HepG2 (cell line): ENCODE measurements at regions not wholly inside any gene's neighbourhood (a gene's known extent, or its start where the extent isn't known, plus 50 kb on each side); places are given as distances from the start of the nearest gene placed in this dataset.

Experiments
- ATAC-seq: fragments of 200-7000 bp; cut with Tn5 transposase; 3 replicates; pipeline ENCODE4 v1.9.1; 2020; ENCODE audit warnings: mild to moderate bottlenecking, moderate library complexity
- BruUV-seq: library from RNA; stranded (reverse); fragments of 400-500 nt; replicated peaks from 2 replicates; lab custom pipeline; 2021; lab: Mats Ljungman, UMichigan
- CTCF ChIA-PET: fragments of 300-600 bp; formaldehyde crosslinking; extraction: SDS; loops from one replicate; lab custom pipeline; 2021; ENCODE audit warnings: low total read pairs, inconsistent platforms, low intra/inter-chr PET ratio; lab: Yijun Ruan, JAX
- POLR2A ChIA-PET: fragments of 350-600 bp; sonication (Branson Sonifier 250); formaldehyde crosslinking; loops from one replicate; lab custom pipeline; 2020; ENCODE audit warnings: antibody characterized with exemption, inconsistent platforms; lab: Yijun Ruan, JAX
- DNase-seq: peaks from one replicate; pipeline ENCODE4 v3.0.0-alpha.2; 2015; ENCODE audit warnings: low spot score
- FAIRE-seq: peaks from 3 replicates; lab custom pipeline; 2011; peaks lifted over from hg19 to GRCh38; lab: Jason Lieb, UNC
- H2AFZ ChIP-seq: one replicate; pipeline ENCODE4 v1.6.1; 2011; ENCODE audit warnings: low read length, inconsistent platforms
- H3K27ac ChIP-seq: fragments of 300-600 bp; 3 replicates; pipeline ENCODE4 v1.8.0; 2011; ENCODE audit warnings: mixed run types, mild to moderate bottlenecking, mixed read lengths, low read length, inconsistent platforms; ENCODE audit not compliant: insufficient read depth; ENCODE audit errors: extremely low read length
- H3K27me3 ChIP-seq, 2 experiments: fragments of 200-600 bp in 1 of 2; 2 replicates in 1 of 2; 3 replicates in 1 of 2; pipeline versions ENCODE4 v1.6.0 to v1.8.0; 2011; ENCODE audit warnings: low read length in 2 of 2, mild to moderate bottlenecking in 2 of 2, moderate library complexity in 2 of 2, inconsistent platforms in 1 of 2; ENCODE audit not compliant: insufficient read depth in 2 of 2, control insufficient read depth in 1 of 2
- H3K36me3 ChIP-seq, 2 experiments: fragments of 200-600 bp in 1 of 2; replicated peaks in 1 of 2; 2 replicates in 1 of 2; 3 replicates in 1 of 2; pipeline versions ENCODE4 v1.5.1 to v1.8.0; 2011; ENCODE audit warnings: low read length in 2 of 2, inconsistent platforms in 1 of 2; ENCODE audit not compliant: insufficient read depth in 2 of 2, control insufficient read depth in 1 of 2
- H3K4me1 ChIP-seq: 2 replicates; pipeline ENCODE4 v1.5.1; 2012; ENCODE audit warnings: low read length, inconsistent platforms; ENCODE audit not compliant: insufficient read depth
- H3K4me2 ChIP-seq: 2 replicates; pipeline ENCODE4 v1.6.0; 2011; ENCODE audit warnings: low read depth, low read length, inconsistent platforms
- H3K4me3 ChIP-seq, 3 experiments: fragments of 200-600 bp in 1 of 3; sonication (generic), shearing (Covaris generic) in 1 of 3; replicated peaks in 1 of 3; 2 replicates each; pipeline ENCODE4 v1.5.1; 2011 to 2016; ENCODE audit warnings: low read length in 3 of 3, inconsistent platforms in 2 of 3, low read depth in 2 of 3, mild to moderate bottlenecking in 2 of 3, control low read depth in 1 of 3, mixed read lengths in 1 of 3; ENCODE audit not compliant: insufficient read depth in 1 of 3
- H3K79me2 ChIP-seq: one replicate; pipeline ENCODE4 v1.6.1; 2011; ENCODE audit warnings: low read length, inconsistent platforms; ENCODE audit not compliant: insufficient read depth
- H3K9ac ChIP-seq: 2 replicates; pipeline ENCODE4 v1.6.0; 2011; ENCODE audit warnings: mild to moderate bottlenecking, low read depth, low read length, inconsistent platforms; ENCODE audit not compliant: insufficient read depth
- H3K9me3 ChIP-seq: 2 replicates; pipeline ENCODE4 v1.5.1; 2012; ENCODE audit warnings: mild to moderate bottlenecking, low read length
- H4K20me1 ChIP-seq: 2 replicates; pipeline ENCODE4 v1.6.0; 2011; ENCODE audit warnings: inconsistent platforms, mild to moderate bottlenecking, low read length, moderate library complexity; ENCODE audit not compliant: insufficient read depth
- WGBS: methylation state at CpG from one replicate; pipeline ENCODE4 v1.1.6; 2017; ENCODE audit warnings: low lambda C conversion rate; 5-methylcytosine and 5-hydroxymethylcytosine counted together
- in situ Hi-C: cut with HindIII; loops from 2 replicates; pipeline ENCODE4 v1.10.0; 2017; ENCODE audit warnings: low pct_unique_long_range_greater_than_20kb; ENCODE audit not compliant: extremely low pct_ligation_motif_present
- intact Hi-C: fragments of 100-400 bp; cut with micrococcal nuclease; formaldehyde crosslinking; loops from one replicate; pipeline ENCODE4 v1.10.0; 2022; ENCODE audit not compliant: unreplicated experiment
- TF ChIP-seq, protein P1 (sequence below): sonication (generic); formaldehyde crosslinking; IDR thresholded peaks from 2 replicates; pipeline ENCODE4; 2020; ENCODE audit warnings: missing genetic modification reagents, mild to moderate bottlenecking, borderline replicate concordance
- TF ChIP-seq, protein P2 (sequence below): sonication (generic); formaldehyde crosslinking; IDR thresholded peaks from 2 replicates; pipeline ENCODE4 v1.8.1; 2022; ENCODE audit warnings: low read depth, mild to moderate bottlenecking, missing genetic modification reagents
- TF ChIP-seq, protein P3 (sequence below): sonication (generic); formaldehyde crosslinking; IDR thresholded peaks from 2 replicates; pipeline ENCODE4 v1.5.0; 2020; ENCODE audit warnings: mild to moderate bottlenecking, missing genetic modification reagents
- TF ChIP-seq, protein P4 (sequence below): sonication (generic); formaldehyde crosslinking; IDR thresholded peaks from 2 replicates; pipeline ENCODE4 v1.5.0; 2020; ENCODE audit warnings: missing genetic modification reagents
- TF ChIP-seq, protein P5 (sequence below): sonication (generic); formaldehyde crosslinking; conservative IDR thresholded peaks from 2 replicates; pipeline ENCODE4 v1.8.0; 2022; ENCODE audit warnings: missing genetic modification reagents
- TF ChIP-seq, protein P6 (sequence below): sonication (generic); formaldehyde crosslinking; IDR thresholded peaks from 2 replicates; pipeline ENCODE4 v1.5.0; 2020; ENCODE audit warnings: missing genetic modification reagents
- TF ChIP-seq, protein P7 (sequence below): fragments of 450-650 bp; IDR thresholded peaks from 2 replicates; pipeline ENCODE4 v1.6.1; 2017

DNA sequence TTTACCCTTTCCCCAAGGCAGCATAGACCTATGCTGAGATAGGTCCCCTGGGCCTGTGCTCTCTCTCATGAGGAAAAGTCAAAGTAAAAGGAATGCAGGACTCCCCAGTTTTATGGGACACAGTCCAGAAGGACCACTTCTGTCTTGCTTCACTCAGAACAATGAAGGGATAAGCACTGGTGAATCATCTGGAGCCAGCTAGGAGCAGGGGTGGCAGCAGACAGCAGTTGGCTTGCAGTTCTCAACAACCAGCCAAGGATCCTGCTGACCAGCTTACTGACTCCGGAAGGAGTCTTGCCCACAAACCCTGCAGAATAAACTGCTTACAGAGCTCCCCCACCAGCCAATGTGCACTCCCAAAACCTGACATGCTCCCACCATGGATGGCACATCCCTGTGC, 152.1 kb upstream of the GHITM start:
- in situ Hi-C loops (no loop called here), intact Hi-C loops (no loop called here)
- Histone ChIP-seq H3K36me3 (no peaks in the 10 kb centered on the region), H3K9me3 (no peaks in the 10 kb centered on the region), H3K79me2 (no peaks in the 10 kb centered on the region), H3K4me3 (no peak overlapping the region), H3K4me1 (peaks cover 12% of the 10 kb centered on the region), H3K27ac (no peak overlapping the region), H2AFZ (no peak overlapping the region), H4K20me1 (no peaks in the 10 kb centered on the region), H3K4me2 (no peak overlapping the region), H3K27me3 (no peaks in the 10 kb centered on the region), H3K9ac (no peak overlapping the region)
- TF ChIP-seq, protein P1, sequence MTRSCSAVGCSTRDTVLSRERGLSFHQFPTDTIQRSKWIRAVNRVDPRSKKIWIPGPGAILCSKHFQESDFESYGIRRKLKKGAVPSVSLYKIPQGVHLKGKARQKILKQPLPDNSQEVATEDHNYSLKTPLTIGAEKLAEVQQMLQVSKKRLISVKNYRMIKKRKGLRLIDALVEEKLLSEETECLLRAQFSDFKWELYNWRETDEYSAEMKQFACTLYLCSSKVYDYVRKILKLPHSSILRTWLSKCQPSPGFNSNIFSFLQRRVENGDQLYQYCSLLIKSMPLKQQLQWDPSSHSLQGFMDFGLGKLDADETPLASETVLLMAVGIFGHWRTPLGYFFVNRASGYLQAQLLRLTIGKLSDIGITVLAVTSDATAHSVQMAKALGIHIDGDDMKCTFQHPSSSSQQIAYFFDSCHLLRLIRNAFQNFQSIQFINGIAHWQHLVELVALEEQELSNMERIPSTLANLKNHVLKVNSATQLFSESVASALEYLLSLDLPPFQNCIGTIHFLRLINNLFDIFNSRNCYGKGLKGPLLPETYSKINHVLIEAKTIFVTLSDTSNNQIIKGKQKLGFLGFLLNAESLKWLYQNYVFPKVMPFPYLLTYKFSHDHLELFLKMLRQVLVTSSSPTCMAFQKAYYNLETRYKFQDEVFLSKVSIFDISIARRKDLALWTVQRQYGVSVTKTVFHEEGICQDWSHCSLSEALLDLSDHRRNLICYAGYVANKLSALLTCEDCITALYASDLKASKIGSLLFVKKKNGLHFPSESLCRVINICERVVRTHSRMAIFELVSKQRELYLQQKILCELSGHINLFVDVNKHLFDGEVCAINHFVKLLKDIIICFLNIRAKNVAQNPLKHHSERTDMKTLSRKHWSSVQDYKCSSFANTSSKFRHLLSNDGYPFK (CRISPR knock-in tag) = no peak
- TF ChIP-seq, protein P2, sequence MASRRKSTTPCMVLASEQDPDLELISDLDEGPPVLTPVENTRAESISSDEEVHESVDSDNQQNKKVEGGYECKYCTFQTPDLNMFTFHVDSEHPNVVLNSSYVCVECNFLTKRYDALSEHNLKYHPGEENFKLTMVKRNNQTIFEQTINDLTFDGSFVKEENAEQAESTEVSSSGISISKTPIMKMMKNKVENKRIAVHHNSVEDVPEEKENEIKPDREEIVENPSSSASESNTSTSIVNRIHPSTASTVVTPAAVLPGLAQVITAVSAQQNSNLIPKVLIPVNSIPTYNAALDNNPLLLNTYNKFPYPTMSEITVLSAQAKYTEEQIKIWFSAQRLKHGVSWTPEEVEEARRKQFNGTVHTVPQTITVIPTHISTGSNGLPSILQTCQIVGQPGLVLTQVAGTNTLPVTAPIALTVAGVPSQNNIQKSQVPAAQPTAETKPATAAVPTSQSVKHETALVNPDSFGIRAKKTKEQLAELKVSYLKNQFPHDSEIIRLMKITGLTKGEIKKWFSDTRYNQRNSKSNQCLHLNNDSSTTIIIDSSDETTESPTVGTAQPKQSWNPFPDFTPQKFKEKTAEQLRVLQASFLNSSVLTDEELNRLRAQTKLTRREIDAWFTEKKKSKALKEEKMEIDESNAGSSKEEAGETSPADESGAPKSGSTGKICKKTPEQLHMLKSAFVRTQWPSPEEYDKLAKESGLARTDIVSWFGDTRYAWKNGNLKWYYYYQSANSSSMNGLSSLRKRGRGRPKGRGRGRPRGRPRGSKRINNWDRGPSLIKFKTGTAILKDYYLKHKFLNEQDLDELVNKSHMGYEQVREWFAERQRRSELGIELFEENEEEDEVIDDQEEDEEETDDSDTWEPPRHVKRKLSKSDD (CRISPR knock-in tag) = no peak
- TF ChIP-seq, protein P3, sequence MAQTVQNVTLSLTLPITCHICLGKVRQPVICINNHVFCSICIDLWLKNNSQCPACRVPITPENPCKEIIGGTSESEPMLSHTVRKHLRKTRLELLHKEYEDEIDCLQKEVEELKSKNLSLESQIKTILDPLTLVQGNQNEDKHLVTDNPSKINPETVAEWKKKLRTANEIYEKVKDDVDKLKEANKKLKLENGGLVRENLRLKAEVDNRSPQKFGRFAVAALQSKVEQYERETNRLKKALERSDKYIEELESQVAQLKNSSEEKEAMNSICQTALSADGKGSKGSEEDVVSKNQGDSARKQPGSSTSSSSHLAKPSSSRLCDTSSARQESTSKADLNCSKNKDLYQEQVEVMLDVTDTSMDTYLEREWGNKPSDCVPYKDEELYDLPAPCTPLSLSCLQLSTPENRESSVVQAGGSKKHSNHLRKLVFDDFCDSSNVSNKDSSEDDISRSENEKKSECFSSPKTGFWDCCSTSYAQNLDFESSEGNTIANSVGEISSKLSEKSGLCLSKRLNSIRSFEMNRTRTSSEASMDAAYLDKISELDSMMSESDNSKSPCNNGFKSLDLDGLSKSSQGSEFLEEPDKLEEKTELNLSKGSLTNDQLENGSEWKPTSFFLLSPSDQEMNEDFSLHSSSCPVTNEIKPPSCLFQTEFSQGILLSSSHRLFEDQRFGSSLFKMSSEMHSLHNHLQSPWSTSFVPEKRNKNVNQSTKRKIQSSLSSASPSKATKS (CRISPR knock-in tag) = no peak
- TF ChIP-seq, protein P4, sequence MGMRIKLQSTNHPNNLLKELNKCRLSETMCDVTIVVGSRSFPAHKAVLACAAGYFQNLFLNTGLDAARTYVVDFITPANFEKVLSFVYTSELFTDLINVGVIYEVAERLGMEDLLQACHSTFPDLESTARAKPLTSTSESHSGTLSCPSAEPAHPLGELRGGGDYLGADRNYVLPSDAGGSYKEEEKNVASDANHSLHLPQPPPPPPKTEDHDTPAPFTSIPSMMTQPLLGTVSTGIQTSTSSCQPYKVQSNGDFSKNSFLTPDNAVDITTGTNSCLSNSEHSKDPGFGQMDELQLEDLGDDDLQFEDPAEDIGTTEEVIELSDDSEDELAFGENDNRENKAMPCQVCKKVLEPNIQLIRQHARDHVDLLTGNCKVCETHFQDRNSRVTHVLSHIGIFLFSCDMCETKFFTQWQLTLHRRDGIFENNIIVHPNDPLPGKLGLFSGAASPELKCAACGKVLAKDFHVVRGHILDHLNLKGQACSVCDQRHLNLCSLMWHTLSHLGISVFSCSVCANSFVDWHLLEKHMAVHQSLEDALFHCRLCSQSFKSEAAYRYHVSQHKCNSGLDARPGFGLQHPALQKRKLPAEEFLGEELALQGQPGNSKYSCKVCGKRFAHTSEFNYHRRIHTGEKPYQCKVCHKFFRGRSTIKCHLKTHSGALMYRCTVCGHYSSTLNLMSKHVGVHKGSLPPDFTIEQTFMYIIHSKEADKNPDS (CRISPR knock-in tag) = no peak
- TF ChIP-seq, protein P5, sequence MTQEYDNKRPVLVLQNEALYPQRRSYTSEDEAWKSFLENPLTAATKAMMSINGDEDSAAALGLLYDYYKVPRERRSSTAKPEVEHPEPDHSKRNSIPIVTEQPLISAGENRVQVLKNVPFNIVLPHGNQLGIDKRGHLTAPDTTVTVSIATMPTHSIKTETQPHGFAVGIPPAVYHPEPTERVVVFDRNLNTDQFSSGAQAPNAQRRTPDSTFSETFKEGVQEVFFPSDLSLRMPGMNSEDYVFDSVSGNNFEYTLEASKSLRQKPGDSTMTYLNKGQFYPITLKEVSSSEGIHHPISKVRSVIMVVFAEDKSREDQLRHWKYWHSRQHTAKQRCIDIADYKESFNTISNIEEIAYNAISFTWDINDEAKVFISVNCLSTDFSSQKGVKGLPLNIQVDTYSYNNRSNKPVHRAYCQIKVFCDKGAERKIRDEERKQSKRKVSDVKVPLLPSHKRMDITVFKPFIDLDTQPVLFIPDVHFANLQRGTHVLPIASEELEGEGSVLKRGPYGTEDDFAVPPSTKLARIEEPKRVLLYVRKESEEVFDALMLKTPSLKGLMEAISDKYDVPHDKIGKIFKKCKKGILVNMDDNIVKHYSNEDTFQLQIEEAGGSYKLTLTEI (CRISPR knock-in tag) = no peak
- TF ChIP-seq, protein P6, sequence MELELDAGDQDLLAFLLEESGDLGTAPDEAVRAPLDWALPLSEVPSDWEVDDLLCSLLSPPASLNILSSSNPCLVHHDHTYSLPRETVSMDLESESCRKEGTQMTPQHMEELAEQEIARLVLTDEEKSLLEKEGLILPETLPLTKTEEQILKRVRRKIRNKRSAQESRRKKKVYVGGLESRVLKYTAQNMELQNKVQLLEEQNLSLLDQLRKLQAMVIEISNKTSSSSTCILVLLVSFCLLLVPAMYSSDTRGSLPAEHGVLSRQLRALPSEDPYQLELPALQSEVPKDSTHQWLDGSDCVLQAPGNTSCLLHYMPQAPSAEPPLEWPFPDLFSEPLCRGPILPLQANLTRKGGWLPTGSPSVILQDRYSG = no peak
- TF ChIP-seq, protein P7, sequence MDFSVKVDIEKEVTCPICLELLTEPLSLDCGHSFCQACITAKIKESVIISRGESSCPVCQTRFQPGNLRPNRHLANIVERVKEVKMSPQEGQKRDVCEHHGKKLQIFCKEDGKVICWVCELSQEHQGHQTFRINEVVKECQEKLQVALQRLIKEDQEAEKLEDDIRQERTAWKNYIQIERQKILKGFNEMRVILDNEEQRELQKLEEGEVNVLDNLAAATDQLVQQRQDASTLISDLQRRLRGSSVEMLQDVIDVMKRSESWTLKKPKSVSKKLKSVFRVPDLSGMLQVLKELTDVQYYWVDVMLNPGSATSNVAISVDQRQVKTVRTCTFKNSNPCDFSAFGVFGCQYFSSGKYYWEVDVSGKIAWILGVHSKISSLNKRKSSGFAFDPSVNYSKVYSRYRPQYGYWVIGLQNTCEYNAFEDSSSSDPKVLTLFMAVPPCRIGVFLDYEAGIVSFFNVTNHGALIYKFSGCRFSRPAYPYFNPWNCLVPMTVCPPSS = no peak
- no TSS peak for BruUV-seq
- no peak for ATAC-seq
- WGBS = no CpG with 5 or more reads among the region's 1 CpG
- ChIA-PET POLR2A (no interaction called here), CTCF (no interaction called here)
- DNase-seq = no peak
- no peak for FAIRE-seq
